Middle frontal gyrus (tissue), 1 donor: ENCODE measurements at regions not wholly inside any gene's neighbourhood (a gene's known extent, or its start where the extent isn't known, plus 50 kb on each side); places are given as distances from the start of the nearest gene placed in this dataset.
"Not testable (repeated sequence)": the region's sequence is repeated elsewhere in the genome, so short reads cannot be mapped to it uniquely, and the experiment has no call there.

Experiments
- DNase-seq: peaks from one replicate; pipeline ENCODE4 v3.0.0-alpha.2; 2015; ENCODE audit warnings: low spot score; ENCODE audit errors: extremely low spot score

GRCh38 chr5:23721336-23721735 lies 213.9 kb downstream of the PRDM9 start:
- no peak for DNase-seq

- no peak for DNase-seq
Observed at GRCh38 chr5:23727271-23727670, 219.9 kb downstream of the PRDM9 start.

GRCh38 chr5:23730023-23730422 lies 222.6 kb downstream of the PRDM9 start:
- no peak for DNase-seq

- no peak for DNase-seq
Observed at GRCh38 chr5:23740029-23740428, 232.6 kb downstream of the PRDM9 start.

- DNase-seq = no peak
Observed at GRCh38 chr5:23742701-23743100, 235.3 kb downstream of the PRDM9 start.

GRCh38 chr5:23755906-23756305 lies 248.5 kb downstream of the PRDM9 start:
- DNase-seq = no peak

- DNase-seq = no peak
Observed at GRCh38 chr5:23756779-23757178, 249.4 kb downstream of the PRDM9 start.

- no peak for DNase-seq
Observed at GRCh38 chr5:23763170-23763569, 255.8 kb downstream of the PRDM9 start.

GRCh38 chr5:23776684-23777083 lies 269.3 kb downstream of the PRDM9 start:
- no peak for DNase-seq

- not testable (repeated sequence) for DNase-seq
Observed at GRCh38 chr5:23800307-23800706, 292.9 kb downstream of the PRDM9 start.

GRCh38 chr5:23820765-23821471 lies 313.5 kb downstream of the PRDM9 start:
- peak; percentile 14 for DNase-seq

GRCh38 chr5:23823521-23823920 lies 316.1 kb downstream of the PRDM9 start:
- DNase-seq = no peak

- DNase-seq = no peak
Observed at GRCh38 chr5:23825196-23825595, 317.8 kb downstream of the PRDM9 start.

GRCh38 chr5:23840083-23840482 lies 332.7 kb downstream of the PRDM9 start:
- DNase-seq = no peak

GRCh38 chr5:23864786-23865185 lies 357.4 kb downstream of the PRDM9 start:
- no peak for DNase-seq

GRCh38 chr5:23877847-23878246 lies 370.4 kb downstream of the PRDM9 start:
- DNase-seq = no peak

- no peak for DNase-seq
Observed at GRCh38 chr5:23884405-23885031, 377.1 kb downstream of the PRDM9 start.

GRCh38 chr5:23893561-23893960 lies 386.2 kb downstream of the PRDM9 start:
- no peak for DNase-seq

GRCh38 chr5:23895614-23896013 lies 388.2 kb downstream of the PRDM9 start:
- no peak for DNase-seq

GRCh38 chr5:23930985-23931384 lies 423.6 kb downstream of the PRDM9 start:
- no peak for DNase-seq

GRCh38 chr5:23951261-23951928 lies 444.0 kb downstream of the PRDM9 start:
- not testable (repeated sequence) for DNase-seq

GRCh38 chr5:23963449-23963848 lies 456.0 kb downstream of the PRDM9 start:
- DNase-seq = no peak

GRCh38 chr5:23977365-23977764 lies 470.0 kb downstream of the PRDM9 start:
- no peak for DNase-seq
